Suprapubic skin (tissue), 4 donors: ENCODE measurements at regions not wholly inside any gene's neighbourhood (a gene's known extent, or its start where the extent isn't known, plus 50 kb on each side); places are given as distances from the start of the nearest gene placed in this dataset.

Experiments used
- DNase-seq, 2 donors: peaks; one replicate each; pipeline ENCODE4 v3.0.0-alpha.2; 2019; ENCODE audit warnings: low spot score in 2 of 2
- H3K27ac ChIP-seq: fragments of 200-600 bp; sonication (generic); one replicate; pipeline ENCODE4 v1.5.1; 2019
- H3K27me3 ChIP-seq: fragments of 200-600 bp; sonication (generic); one replicate; pipeline ENCODE4 v1.5.1; 2019
- H3K36me3 ChIP-seq: fragments of 200-600 bp; sonication (generic); one replicate; pipeline ENCODE4 v1.5.1; 2019
- H3K4me1 ChIP-seq: fragments of 200-600 bp; sonication (generic); one replicate; pipeline ENCODE4 v1.5.1; 2019
- H3K4me3 ChIP-seq: fragments of 200-600 bp; sonication (generic); one replicate; pipeline ENCODE4 v1.5.1; 2019; ENCODE audit warnings: mild to moderate bottlenecking
- H3K9me3 ChIP-seq: fragments of 200-600 bp; sonication (generic); one replicate; pipeline ENCODE4 v1.5.1; 2019
- CTCF ChIP-seq, 2 donors: fragments of 200-600 bp in 1 of 2; fragments of 450-650 bp in 1 of 2; sonication (generic) in 1 of 2; IDR thresholded peaks; one replicate each; pipeline ENCODE4 v1.5.1; 2016 to 2019; ENCODE audit warnings: antibody characterized with exemption in 2 of 2, mild to moderate bottlenecking in 1 of 2, moderate library complexity in 1 of 2
- EP300 ChIP-seq: sonication (generic); formaldehyde crosslinking; IDR thresholded peaks from one replicate; pipeline ENCODE4 v1.6.1; 2017; ENCODE audit warnings: antibody characterized with exemption
- POLR2A ChIP-seq, 2 donors: fragments of 450-650 bp; IDR thresholded peaks; one replicate each; pipeline ENCODE4 v1.6.1; 2017; ENCODE audit warnings: antibody characterized with exemption in 2 of 2, mild to moderate bottlenecking in 2 of 2, moderate library complexity in 2 of 2
- POLR2AphosphoS5 ChIP-seq, 3 donors: sonication (generic); formaldehyde crosslinking; IDR thresholded peaks; one replicate each; pipeline ENCODE4 v1.6.1; 2017; ENCODE audit warnings: antibody characterized with exemption in 3 of 3
- WGBS: methylation state at CpG from one replicate; pipeline ENCODE4 v1.1.5; 2018; 5-methylcytosine and 5-hydroxymethylcytosine counted together

GRCh38 chr5:61790007-61790406 is 457.9 kb downstream of the ZSWIM6 start:
- no peak overlapping the region for H3K27ac ChIP-seq
- DNase-seq = no peak
- no peaks in the 10 kb centered on the region for H3K9me3 ChIP-seq
- no peaks in the 10 kb centered on the region for H3K27me3 ChIP-seq
- no peak for TF ChIP-seq EP300
- no peak for TF ChIP-seq POLR2AphosphoS5 (IDR thresholded peaks at IDR 0.05)
- TF ChIP-seq CTCF (IDR thresholded peaks at IDR 0.05) = no peak
- H3K4me1 ChIP-seq = no peaks in the 10 kb centered on the region
- no peaks in the 10 kb centered on the region for H3K36me3 ChIP-seq
- H3K4me3 ChIP-seq = no peak overlapping the region

- no peaks in the 10 kb centered on the region for H3K4me1 ChIP-seq
- H3K36me3 ChIP-seq = no peaks in the 10 kb centered on the region
- no peak overlapping the region for H3K4me3 ChIP-seq
- H3K27me3 ChIP-seq = no peaks in the 10 kb centered on the region
- H3K9me3 ChIP-seq = no peaks in the 10 kb centered on the region
- no peak for TF ChIP-seq POLR2AphosphoS5 (IDR thresholded peaks at IDR 0.05)
- no peak for TF ChIP-seq CTCF (IDR thresholded peaks at IDR 0.05)
- no peak for TF ChIP-seq EP300
- TF ChIP-seq POLR2A (IDR thresholded peaks at IDR 0.05) = no peak
- 59% methylated on average over 2 of the region's 2 CpGs for WGBS
- DNase-seq = no peak
- no peak overlapping the region for H3K27ac ChIP-seq
These were observed 458.6 kb downstream of the ZSWIM6 start for GRCh38 chr5:61790678-61791077.

GRCh38 chr5:61796773-61797172 is 464.7 kb downstream of the ZSWIM6 start:
- DNase-seq = no peak
- 80% methylated on average over 4 of the region's 4 CpGs for whole genome bisulfite sequencing
- no peaks in the 10 kb centered on the region for H3K27me3 ChIP-seq
- TF ChIP-seq POLR2A (IDR thresholded peaks at IDR 0.05) (no peak), POLR2AphosphoS5 (IDR thresholded peaks at IDR 0.05) (no peak), CTCF (IDR thresholded peaks at IDR 0.05) (no peak), EP300 (no peak)
- no peaks in the 10 kb centered on the region for H3K4me1 ChIP-seq
- H3K36me3 ChIP-seq = no peaks in the 10 kb centered on the region
- H3K4me3 ChIP-seq = no peak overlapping the region
- H3K9me3 ChIP-seq = no peaks in the 10 kb centered on the region
- no peak overlapping the region for H3K27ac ChIP-seq

- H3K4me1 ChIP-seq = peaks cover 4% of the 10 kb centered on the region
- no peaks in the 10 kb centered on the region for H3K9me3 ChIP-seq
- no peaks in the 10 kb centered on the region for H3K27me3 ChIP-seq
- no peaks in the 10 kb centered on the region for H3K36me3 ChIP-seq
- no peak overlapping the region for H3K4me3 ChIP-seq
- no peak for DNase-seq
- TF ChIP-seq POLR2A (IDR thresholded peaks at IDR 0.05) (no peak), CTCF (IDR thresholded peaks at IDR 0.05) (no peak), POLR2AphosphoS5 (IDR thresholded peaks at IDR 0.05) (no peak), EP300 (no peak)
- H3K27ac ChIP-seq = no peak overlapping the region
- 94% methylated on average over 4 of the region's 4 CpGs for WGBS
These were observed 468.4 kb downstream of the ZSWIM6 start for GRCh38 chr5:61800450-61800849.

GRCh38 chr5:61801174-61801573 is 469.1 kb downstream of the ZSWIM6 start:
- Histone ChIP-seq H3K36me3 (no peaks in the 10 kb centered on the region), H3K27me3 (no peaks in the 10 kb centered on the region), H3K4me1 (peaks cover 7% of the 10 kb centered on the region), H3K4me3 (no peak overlapping the region), H3K9me3 (no peaks in the 10 kb centered on the region), H3K27ac (no peak overlapping the region)
- no peak for TF ChIP-seq CTCF (IDR thresholded peaks at IDR 0.05)
- no peak for TF ChIP-seq POLR2AphosphoS5 (IDR thresholded peaks at IDR 0.05)
- no peak for TF ChIP-seq POLR2A (IDR thresholded peaks at IDR 0.05)
- no peak for TF ChIP-seq EP300
- DNase-seq = no peak
- WGBS = 71% methylated on average over 4 of the region's 4 CpGs
